HCT116 (cell line): ENCODE measurements at regions not wholly inside any gene's neighbourhood (a gene's known extent, or its start where the extent isn't known, plus 50 kb on each side); places are given as distances from the start of the nearest gene placed in this dataset.

Source experiments
- ATAC-seq: fragments of 200-7000 bp; cut with Tn5 transposase; 2 replicates; pipeline ENCODE4 v1.9.1; 2020; ENCODE audit warnings: mild to moderate bottlenecking, moderate library complexity
- BruUV-seq: library from RNA; stranded (reverse); fragments of 400-500 nt; replicated peaks from 2 replicates; lab custom pipeline; 2021; lab: Mats Ljungman, UMichigan
- CTCF ChIA-PET: fragments of 300-600 bp; sonication (Branson Sonifier 250); formaldehyde crosslinking; loops from one replicate; lab custom pipeline; 2021; ENCODE audit warnings: antibody characterized with exemption; lab: Charles Lee
- POLR2A ChIA-PET: fragments of 300-600, 350-600 bp; sonication (Branson Sonifier 250); formaldehyde crosslinking; loops from one replicate; lab custom pipeline; 2021; ENCODE audit warnings: antibody characterized with exemption; lab: Charles Lee
- RAD21 ChIA-PET, 2 experiments: fragments of 300-600 bp; sonication (Branson Sonifier 250); formaldehyde crosslinking; loops; one replicate each; lab custom pipeline; 2023; ENCODE audit warnings: low total read pairs in 2 of 2; ENCODE audit not compliant: uncharacterized antibody in 2 of 2, unreplicated experiment in 2 of 2, low non-redundant PET in 1 of 2; lab: Charles Lee
- DNase-seq: peaks from one replicate; pipeline ENCODE4 v3.0.0-alpha.2; 2010; ENCODE audit warnings: low read depth, low spot score
- H2AFZ ChIP-seq: fragments of 200-600 bp; shearing (Covaris generic), sonication (generic); 2 replicates; pipeline ENCODE4 v1.6.1; 2017; ENCODE audit warnings: low read depth, mixed run types, mixed read lengths, antibody characterized with exemption, low read length; ENCODE audit not compliant: poor library complexity, severe bottlenecking
- H3K27ac ChIP-seq: 2 replicates; pipeline ENCODE4 v1.5.1; 2012; ENCODE audit warnings: low read depth, low read length
- H3K27me3 ChIP-seq: fragments of 200-600 bp; sonication (generic); 2 replicates; pipeline ENCODE4 v1.6.1; 2016; ENCODE audit warnings: mixed run types, low read length, mixed read lengths; ENCODE audit not compliant: insufficient read depth
- H3K36me3 ChIP-seq, 2 experiments: fragments of 200-500 bp in 1 of 2; fragments of 200-600 bp in 1 of 2; sonication (Bioruptor generic) in 1 of 2; sonication (generic) in 1 of 2; 2 replicates each; pipeline versions ENCODE4 v1.5.1 to v1.6.1; 2014 to 2016; ENCODE audit warnings: low read length in 2 of 2, inconsistent platforms in 1 of 2, mixed read lengths in 1 of 2, mixed run types in 1 of 2; ENCODE audit not compliant: insufficient read depth in 2 of 2, control insufficient read depth in 1 of 2
- H3K4me1 ChIP-seq, 2 experiments: fragments of 200-600 bp in 1 of 2; sonication (generic) in 1 of 2; 2 replicates each; pipeline versions ENCODE4 v1.5.1 to v1.6.1; 2012 to 2017; ENCODE audit warnings: low read length in 2 of 2, inconsistent platforms in 1 of 2, mild to moderate bottlenecking in 1 of 2, mixed read lengths in 1 of 2, mixed run types in 1 of 2, moderate library complexity in 1 of 2; ENCODE audit not compliant: insufficient read depth in 2 of 2, control insufficient read depth in 1 of 2
- H3K4me2 ChIP-seq: fragments of 200-600 bp; sonication (generic); 2 replicates; pipeline ENCODE4 v1.6.1; 2017; ENCODE audit warnings: mixed run types, low read length, mixed read lengths
- H3K4me3 ChIP-seq, 2 experiments: fragments of 200-600 bp in 1 of 2; sonication (generic) in 1 of 2; replicated peaks in 1 of 2; 2 replicates each; pipeline ENCODE4 v1.5.1; 2011 to 2016; ENCODE audit warnings: low read length in 2 of 2, control low read depth in 1 of 2, low read depth in 1 of 2, mild to moderate bottlenecking in 1 of 2, mixed read lengths in 1 of 2, mixed run types in 1 of 2
- H3K79me2 ChIP-seq: fragments of 200-600 bp; sonication (generic); 2 replicates; pipeline ENCODE4 v1.6.1; 2017; ENCODE audit warnings: mild to moderate bottlenecking, mixed run types, low read length, moderate library complexity, mixed read lengths; ENCODE audit not compliant: insufficient read depth
- H3K9ac ChIP-seq: fragments of 200-600 bp; sonication (generic); 2 replicates; pipeline ENCODE4 v1.6.1; 2016; ENCODE audit warnings: low read length, mixed read lengths
- H3K9me2 ChIP-seq: fragments of 200-600 bp; sonication (generic), shearing (Covaris generic); 2 replicates; pipeline ENCODE4 v1.6.1; 2017; ENCODE audit warnings: mixed run types, mild to moderate bottlenecking, moderate library complexity; ENCODE audit not compliant: insufficient read depth
- H3K9me3 ChIP-seq, 2 experiments: fragments of 200-500 bp in 1 of 2; fragments of 200-600 bp in 1 of 2; sonication (Bioruptor generic) in 1 of 2; sonication (generic) in 1 of 2; 2 replicates each; pipeline ENCODE4 v1.6.1; 2014 to 2017; ENCODE audit warnings: low read length in 2 of 2, mixed read lengths in 2 of 2, inconsistent platforms in 1 of 2, low read depth in 1 of 2, mild to moderate bottlenecking in 1 of 2, mixed run types in 1 of 2, moderate library complexity in 1 of 2; ENCODE audit not compliant: control insufficient read depth in 1 of 2, insufficient read depth in 1 of 2
- H4K20me1 ChIP-seq: fragments of 200-600 bp; sonication (generic), shearing (Covaris generic); 2 replicates; pipeline ENCODE4 v1.6.1; 2017; ENCODE audit warnings: mixed run types, mild to moderate bottlenecking, moderate library complexity; ENCODE audit not compliant: insufficient read depth
- ATF3 ChIP-seq: IDR thresholded peaks from 2 replicates; pipeline ENCODE4 v1.6.1; 2012
- CBX3 ChIP-seq: IDR thresholded peaks from 2 replicates; pipeline ENCODE4 v1.6.1; 2012; ENCODE audit warnings: low read depth
- CEBPB ChIP-seq: IDR thresholded peaks from 2 replicates; pipeline ENCODE4 v1.6.1; 2012; ENCODE audit warnings: low read depth
- CTCF ChIP-seq, 3 experiments: fragments of 200-600 bp in 1 of 3; sonication (generic) in 1 of 3; IDR thresholded peaks in 2 of 3; conservative IDR thresholded peaks in 1 of 3; 2 replicates each; pipeline ENCODE4 v1.5.1; 2012 to 2017; ENCODE audit warnings: low read depth in 2 of 3, low read length in 2 of 3, antibody characterized with exemption in 1 of 3, borderline replicate concordance in 1 of 3, control low read depth in 1 of 3, mild to moderate bottlenecking in 1 of 3, mixed read lengths in 1 of 3, mixed run types in 1 of 3, moderate library complexity in 1 of 3; ENCODE audit not compliant: insufficient read depth in 1 of 3
- EGR1 ChIP-seq: IDR thresholded peaks from 2 replicates; pipeline ENCODE4 v1.6.1; 2012; ENCODE audit warnings: low read depth
- ELF1 ChIP-seq: IDR thresholded peaks from 2 replicates; pipeline ENCODE4 v1.6.1; 2012; ENCODE audit warnings: low read depth, borderline replicate concordance
- EZH2 ChIP-seq: fragments of 200-600 bp; sonication (generic); IDR thresholded peaks from 2 replicates; pipeline ENCODE4 v1.6.1; 2017; ENCODE audit warnings: antibody characterized with exemption, mixed run types
- EZH2phosphoT487 ChIP-seq: fragments of 200-600 bp; IDR thresholded peaks from 2 replicates; pipeline ENCODE4 v1.6.1; 2018; ENCODE audit warnings: antibody characterized with exemption, borderline replicate concordance
- FOSL1 ChIP-seq: IDR thresholded peaks from 2 replicates; pipeline ENCODE4 v1.6.1; 2012; ENCODE audit warnings: low read depth
- JUND ChIP-seq: IDR thresholded peaks from 2 replicates; pipeline ENCODE4 v1.6.1; 2012
- MAX ChIP-seq: IDR thresholded peaks from 2 replicates; pipeline ENCODE4 v1.6.1; 2012
- POLR2AphosphoS5 ChIP-seq: IDR thresholded peaks from 2 replicates; pipeline ENCODE4 v1.6.1; 2011; ENCODE audit warnings: mild to moderate bottlenecking, low read depth, low read length, moderate library complexity
- RAD21 ChIP-seq: IDR thresholded peaks from 2 replicates; pipeline ENCODE4 v1.6.1; 2012; ENCODE audit warnings: low read depth, mild to moderate bottlenecking
- REST ChIP-seq: IDR thresholded peaks from 2 replicates; pipeline ENCODE4 v1.6.1; 2012; ENCODE audit warnings: low read depth
- SP1 ChIP-seq: IDR thresholded peaks from 2 replicates; pipeline ENCODE4 v1.6.1; 2012; ENCODE audit warnings: low read depth
- SRF ChIP-seq: IDR thresholded peaks from 2 replicates; pipeline ENCODE4 v1.6.1; 2012; ENCODE audit warnings: low read depth
- TCF7L2 ChIP-seq: IDR thresholded peaks from 2 replicates; pipeline ENCODE4 v1.7.0; 2011; ENCODE audit warnings: borderline replicate concordance, inconsistent platforms; ENCODE audit not compliant: insufficient read depth, insufficient read length; ENCODE audit errors: extremely low read depth
- YY1 ChIP-seq: IDR thresholded peaks from 2 replicates; pipeline ENCODE4 v1.6.1; 2011; ENCODE audit warnings: low read length, low read depth, moderate library complexity, mild to moderate bottlenecking; ENCODE audit not compliant: insufficient replicate concordance; ENCODE audit errors: extremely low read depth
- ZBTB33 ChIP-seq: IDR thresholded peaks from 2 replicates; pipeline ENCODE4 v1.6.1; 2011; ENCODE audit warnings: mild to moderate bottlenecking, low read length, moderate library complexity; ENCODE audit not compliant: insufficient replicate concordance; ENCODE audit errors: extremely low read depth
- ZNF274 ChIP-seq: fragments of 200-500 bp; sonication (Bioruptor generic); IDR thresholded peaks from 2 replicates; pipeline ENCODE4 v1.6.1; 2014; ENCODE audit warnings: mild to moderate bottlenecking, low read depth, low read length, inconsistent platforms
- intact Hi-C: fragments of 100-400 bp; cut with micrococcal nuclease; formaldehyde crosslinking; loops from 2 replicates; pipeline ENCODE4 v1.10.0; 2022

- no peak for TF ChIP-seq ZBTB33
Measured at GRCh38 chr17:21530311-21530710, 154.2 kb downstream of the KCNJ12 start (continued).

GRCh38 chr17:21530841-21531240 lies 154.7 kb downstream of the KCNJ12 start:
- ChIA-PET RAD21 (no interaction called here), POLR2A (no interaction called here), CTCF (no interaction called here)
- intact Hi-C loops = no loop called here
- no peak overlapping the region for H2AFZ ChIP-seq
- no peaks in the 10 kb centered on the region for H3K9me2 ChIP-seq
- no peaks in the 10 kb centered on the region for H3K79me2 ChIP-seq
- no peaks in the 10 kb centered on the region for H3K9me3 ChIP-seq
- no peak overlapping the region for H3K4me2 ChIP-seq
- no peak overlapping the region for H3K4me3 ChIP-seq
- DNase-seq = no peak
- 0 out of 4 replicates have a peak, but pooled peaks cover 0 to 2% of the 10 kb centered on the region in 2 experiments for H3K36me3 ChIP-seq
- ATAC-seq = 0 out of 2 replicates have a peak, but pooled peaks have one; percentile 27
- BruUV-seq = no TSS peak
- H4K20me1 ChIP-seq = no peaks in the 10 kb centered on the region
- no peak overlapping the region for H3K27ac ChIP-seq
- no peaks in the 10 kb centered on the region for H3K4me1 ChIP-seq
- H3K9ac ChIP-seq = no peak overlapping the region
- H3K27me3 ChIP-seq = no peaks in the 10 kb centered on the region
- TF ChIP-seq MAX = no peak
- TF ChIP-seq RAD21 = no peak
- TF ChIP-seq CEBPB = no peak
- no peak for TF ChIP-seq EGR1
- no peak for TF ChIP-seq SP1
- TF ChIP-seq CTCF (IDR thresholded peaks at IDR 0.05 in 2 of 3, conservative IDR thresholded peaks at IDR 0.05 in 1 of 3; ENCODE audit: borderline replicate concordance in 1 of 3, insufficient read depth in 1 of 3, low read depth in 2 of 3, low read length in 2 of 3) = no peak
- TF ChIP-seq POLR2AphosphoS5 = no peak
- no peak for TF ChIP-seq FOSL1
- no peak for TF ChIP-seq ATF3
- no peak for TF ChIP-seq CBX3
- TF ChIP-seq EZH2 = no peak
- no peak for TF ChIP-seq REST
- no peak for TF ChIP-seq ZNF274
- no peak for TF ChIP-seq TCF7L2
- no peak for TF ChIP-seq YY1
- TF ChIP-seq SRF = no peak
- no peak for TF ChIP-seq EZH2phosphoT487
- TF ChIP-seq ELF1 = no peak
- TF ChIP-seq JUND = no peak
